Neural cell (in vitro differentiated cells): ENCODE measurements at regions not wholly inside any gene's neighbourhood (a gene's known extent, or its start where the extent isn't known, plus 50 kb on each side); places are given as distances from the start of the nearest gene placed in this dataset.

Experiments
- H2AFZ ChIP-seq: fragments of 200-600, 300-800 bp; sonication (generic), shearing (Covaris generic); 2 replicates; pipeline ENCODE4 v1.6.0; 2014; ENCODE audit warnings: low read depth, mild to moderate bottlenecking, antibody characterized with exemption, low read length, moderate library complexity
- H3F3A ChIP-seq: fragments of 200-600 bp; shearing (Covaris generic); 2 replicates; pipeline ENCODE4 v1.6.1; 2016; ENCODE audit warnings: mild to moderate bottlenecking, moderate library complexity, mixed read lengths, antibody characterized with exemption, low read length; ENCODE audit not compliant: insufficient read depth, poor library complexity, severe bottlenecking
- H3K27ac ChIP-seq: fragments of 200-600, 300-800 bp; sonication (generic), shearing (Covaris generic); 2 replicates; pipeline ENCODE4 v1.5.1; 2014; ENCODE audit warnings: mild to moderate bottlenecking, low read length, moderate library complexity
- H3K27me3 ChIP-seq: fragments of 300-800, 200-600 bp; sonication (generic), shearing (Covaris generic); 2 replicates; pipeline ENCODE4 v1.6.0; 2014; ENCODE audit warnings: mild to moderate bottlenecking, low read depth, low read length, moderate library complexity; ENCODE audit not compliant: insufficient read depth
- H3K36me3 ChIP-seq: fragments of 300-800, 200-600 bp; sonication (generic), shearing (Covaris generic); 2 replicates; pipeline ENCODE4 v1.5.1; 2014; ENCODE audit warnings: mild to moderate bottlenecking, antibody characterized with exemption, low read length, moderate library complexity; ENCODE audit not compliant: insufficient read depth
- H3K4me2 ChIP-seq: fragments of 300-800, 200-600 bp; sonication (generic), shearing (Covaris generic); 2 replicates; pipeline ENCODE4 v1.6.0; 2014; ENCODE audit warnings: mild to moderate bottlenecking, low read length
- H3K4me3 ChIP-seq: fragments of 300-800, 200-600 bp; sonication (generic), shearing (Covaris generic); 2 replicates; pipeline ENCODE4 v1.5.1; 2014; ENCODE audit warnings: mild to moderate bottlenecking, low read length, moderate library complexity
- H3K79me2 ChIP-seq: fragments of 200-600 bp; shearing (Covaris generic); replicated peaks from 2 replicates; pipeline ENCODE4 v1.6.0; 2014; ENCODE audit warnings: mild to moderate bottlenecking, low read length, moderate library complexity; ENCODE audit not compliant: insufficient read depth
- H3K9ac ChIP-seq: fragments of 300-800, 200-600 bp; sonication (generic), shearing (Covaris generic); 2 replicates; pipeline ENCODE4 v1.6.1; 2016; ENCODE audit warnings: mild to moderate bottlenecking, low read length, mixed read lengths
- H3K9me2 ChIP-seq: fragments of 200-600 bp; shearing (Covaris generic); 2 replicates; pipeline ENCODE4 v1.6.1; 2016; ENCODE audit warnings: mild to moderate bottlenecking, low read length, mixed read lengths; ENCODE audit not compliant: insufficient read depth
- H3K9me3 ChIP-seq: fragments of 200-600, 300-800 bp; sonication (generic), shearing (Covaris generic); 2 replicates; pipeline ENCODE4 v1.6.1; 2016; ENCODE audit warnings: mild to moderate bottlenecking, mixed run types, low read length, moderate library complexity, mixed read lengths
- H4K20me1 ChIP-seq: fragments of 200-600 bp; shearing (Covaris generic); 2 replicates; pipeline ENCODE4 v1.6.1; 2016; ENCODE audit warnings: mild to moderate bottlenecking, mixed run types; ENCODE audit not compliant: insufficient read depth
- EP300 ChIP-seq: fragments of 450-650 bp; conservative IDR thresholded peaks from 2 replicates; pipeline ENCODE4 v1.6.1; 2014; ENCODE audit warnings: antibody characterized with exemption, mild to moderate bottlenecking, moderate library complexity; ENCODE audit not compliant: poor library complexity, severe bottlenecking
- EZH2 ChIP-seq: fragments of 200-600, 300-800 bp; shearing (Covaris generic), sonication (generic); IDR thresholded peaks from 2 replicates; pipeline ENCODE4 v1.6.1; 2014; ENCODE audit warnings: antibody characterized with exemption, low read length, borderline replicate concordance, mild to moderate bottlenecking; ENCODE audit not compliant: insufficient read depth, poor library complexity, severe bottlenecking
- MXI1 ChIP-seq: fragments of 450-650 bp; conservative IDR thresholded peaks from 2 replicates; pipeline ENCODE4 v1.6.1; 2014; ENCODE audit warnings: antibody characterized with exemption, mild to moderate bottlenecking; ENCODE audit not compliant: poor library complexity, severe bottlenecking
- POLR2AphosphoS5 ChIP-seq: IDR thresholded peaks from 2 replicates; pipeline ENCODE4 v1.6.1; 2012
- RAD21 ChIP-seq: fragments of 450-650 bp; conservative IDR thresholded peaks from 2 replicates; pipeline ENCODE4 v1.6.1; 2014; ENCODE audit warnings: antibody characterized with exemption, mild to moderate bottlenecking, moderate library complexity
- SMC3 ChIP-seq: fragments of 450-650 bp; conservative IDR thresholded peaks from 2 replicates; pipeline ENCODE4 v1.6.1; 2014; ENCODE audit warnings: antibody characterized with exemption, mild to moderate bottlenecking, moderate library complexity; ENCODE audit not compliant: poor library complexity
- TAF1 ChIP-seq: IDR thresholded peaks from 2 replicates; pipeline ENCODE4 v1.6.1; 2012; ENCODE audit warnings: low read depth
- TF ChIP-seq, protein P1 (sequence below): IDR thresholded peaks from 2 replicates; pipeline ENCODE4 v1.6.1; 2012; ENCODE audit warnings: borderline replicate concordance
- TF ChIP-seq, protein P2 (sequence below): fragments of 450-650 bp; IDR thresholded peaks from 2 replicates; pipeline ENCODE4 v1.5.1; 2014; ENCODE audit warnings: antibody characterized with exemption, mild to moderate bottlenecking, moderate library complexity; ENCODE audit not compliant: poor library complexity, severe bottlenecking

GRCh38 chr2:228735697-228736096, 535.4 kb downstream of the PID1 start:
- Histone ChIP-seq H3K9me3 (no peaks in the 10 kb centered on the region), H3K79me2 (no peaks in the 10 kb centered on the region), H3K27ac (no peak overlapping the region), H3K4me2 (no peak overlapping the region), H3K36me3 (no peaks in the 10 kb centered on the region), H2AFZ (no peak overlapping the region), H3K4me3 (no peak overlapping the region), H4K20me1 (no peaks in the 10 kb centered on the region), H3F3A (no peaks in the 10 kb centered on the region), H3K9me2 (no peaks in the 10 kb centered on the region), H3K27me3 (no peaks in the 10 kb centered on the region), H3K9ac (no peak overlapping the region)
- no peak for TF ChIP-seq TAF1
- TF ChIP-seq MXI1: no peak
- TF ChIP-seq EP300: no peak
- TF ChIP-seq POLR2AphosphoS5: no peak
- no peak for TF ChIP-seq RAD21
- TF ChIP-seq, protein P1, sequence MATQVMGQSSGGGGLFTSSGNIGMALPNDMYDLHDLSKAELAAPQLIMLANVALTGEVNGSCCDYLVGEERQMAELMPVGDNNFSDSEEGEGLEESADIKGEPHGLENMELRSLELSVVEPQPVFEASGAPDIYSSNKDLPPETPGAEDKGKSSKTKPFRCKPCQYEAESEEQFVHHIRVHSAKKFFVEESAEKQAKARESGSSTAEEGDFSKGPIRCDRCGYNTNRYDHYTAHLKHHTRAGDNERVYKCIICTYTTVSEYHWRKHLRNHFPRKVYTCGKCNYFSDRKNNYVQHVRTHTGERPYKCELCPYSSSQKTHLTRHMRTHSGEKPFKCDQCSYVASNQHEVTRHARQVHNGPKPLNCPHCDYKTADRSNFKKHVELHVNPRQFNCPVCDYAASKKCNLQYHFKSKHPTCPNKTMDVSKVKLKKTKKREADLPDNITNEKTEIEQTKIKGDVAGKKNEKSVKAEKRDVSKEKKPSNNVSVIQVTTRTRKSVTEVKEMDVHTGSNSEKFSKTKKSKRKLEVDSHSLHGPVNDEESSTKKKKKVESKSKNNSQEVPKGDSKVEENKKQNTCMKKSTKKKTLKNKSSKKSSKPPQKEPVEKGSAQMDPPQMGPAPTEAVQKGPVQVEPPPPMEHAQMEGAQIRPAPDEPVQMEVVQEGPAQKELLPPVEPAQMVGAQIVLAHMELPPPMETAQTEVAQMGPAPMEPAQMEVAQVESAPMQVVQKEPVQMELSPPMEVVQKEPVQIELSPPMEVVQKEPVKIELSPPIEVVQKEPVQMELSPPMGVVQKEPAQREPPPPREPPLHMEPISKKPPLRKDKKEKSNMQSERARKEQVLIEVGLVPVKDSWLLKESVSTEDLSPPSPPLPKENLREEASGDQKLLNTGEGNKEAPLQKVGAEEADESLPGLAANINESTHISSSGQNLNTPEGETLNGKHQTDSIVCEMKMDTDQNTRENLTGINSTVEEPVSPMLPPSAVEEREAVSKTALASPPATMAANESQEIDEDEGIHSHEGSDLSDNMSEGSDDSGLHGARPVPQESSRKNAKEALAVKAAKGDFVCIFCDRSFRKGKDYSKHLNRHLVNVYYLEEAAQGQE: no peak
- TF ChIP-seq EZH2: no peak
- no peak for TF ChIP-seq SMC3
- TF ChIP-seq, protein P2, sequence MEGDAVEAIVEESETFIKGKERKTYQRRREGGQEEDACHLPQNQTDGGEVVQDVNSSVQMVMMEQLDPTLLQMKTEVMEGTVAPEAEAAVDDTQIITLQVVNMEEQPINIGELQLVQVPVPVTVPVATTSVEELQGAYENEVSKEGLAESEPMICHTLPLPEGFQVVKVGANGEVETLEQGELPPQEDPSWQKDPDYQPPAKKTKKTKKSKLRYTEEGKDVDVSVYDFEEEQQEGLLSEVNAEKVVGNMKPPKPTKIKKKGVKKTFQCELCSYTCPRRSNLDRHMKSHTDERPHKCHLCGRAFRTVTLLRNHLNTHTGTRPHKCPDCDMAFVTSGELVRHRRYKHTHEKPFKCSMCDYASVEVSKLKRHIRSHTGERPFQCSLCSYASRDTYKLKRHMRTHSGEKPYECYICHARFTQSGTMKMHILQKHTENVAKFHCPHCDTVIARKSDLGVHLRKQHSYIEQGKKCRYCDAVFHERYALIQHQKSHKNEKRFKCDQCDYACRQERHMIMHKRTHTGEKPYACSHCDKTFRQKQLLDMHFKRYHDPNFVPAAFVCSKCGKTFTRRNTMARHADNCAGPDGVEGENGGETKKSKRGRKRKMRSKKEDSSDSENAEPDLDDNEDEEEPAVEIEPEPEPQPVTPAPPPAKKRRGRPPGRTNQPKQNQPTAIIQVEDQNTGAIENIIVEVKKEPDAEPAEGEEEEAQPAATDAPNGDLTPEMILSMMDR: no peak

- Histone ChIP-seq H3K9ac (no peak overlapping the region), H3K9me3 (no peaks in the 10 kb centered on the region), H3K27me3 (no peaks in the 10 kb centered on the region), H3K36me3 (no peaks in the 10 kb centered on the region), H3K79me2 (no peaks in the 10 kb centered on the region), H3K4me2 (no peak overlapping the region), H2AFZ (no peak overlapping the region), H4K20me1 (no peaks in the 10 kb centered on the region), H3K4me3 (no peak overlapping the region), H3F3A (no peaks in the 10 kb centered on the region), H3K27ac (no peak overlapping the region), H3K9me2 (no peaks in the 10 kb centered on the region)
- TF ChIP-seq RAD21: no peak
- TF ChIP-seq SMC3: no peak
- TF ChIP-seq POLR2AphosphoS5: no peak
- TF ChIP-seq, protein P2: no peak
These were observed 539.6 kb downstream of the PID1 start for GRCh38 chr2:228731517-228731916.
